Loucy (cell line): ENCODE measurements at regions not wholly inside any gene's neighbourhood (a gene's known extent, or its start where the extent isn't known, plus 50 kb on each side); places are given as distances from the start of the nearest gene placed in this dataset.

Source experiments
- H2AFZ ChIP-seq: fragments of 200-600 bp; sonication (generic); 2 replicates; pipeline ENCODE4 v1.6.0; 2016; ENCODE audit warnings: antibody characterized with exemption, mild to moderate bottlenecking, low read length, moderate library complexity
- H3F3A ChIP-seq: fragments of 200-600 bp; 2 replicates; pipeline ENCODE4 v1.6.0; 2016; ENCODE audit warnings: antibody characterized with exemption, low read depth, mild to moderate bottlenecking
- H3K27me3 ChIP-seq: fragments of 200-600 bp; sonication (generic); 2 replicates; pipeline ENCODE4 v1.6.1; 2014; ENCODE audit warnings: low read length, mild to moderate bottlenecking; ENCODE audit not compliant: insufficient read depth, poor library complexity, severe bottlenecking
- H3K36me3 ChIP-seq: fragments of 200-600 bp; sonication (generic); 2 replicates; pipeline ENCODE4 v1.6.1; 2016; ENCODE audit warnings: low read length; ENCODE audit not compliant: insufficient read depth
- H3K4me1 ChIP-seq: fragments of 200-600 bp; sonication (generic); 2 replicates; pipeline ENCODE4 v1.5.1; 2014; ENCODE audit warnings: low read length, mild to moderate bottlenecking; ENCODE audit not compliant: insufficient read depth, poor library complexity, severe bottlenecking
- H3K4me2 ChIP-seq: fragments of 200-600 bp; sonication (generic); 2 replicates; pipeline ENCODE4 v1.6.0; 2014; ENCODE audit warnings: antibody characterized with exemption, low read length, low read depth, mild to moderate bottlenecking; ENCODE audit not compliant: poor library complexity, severe bottlenecking
- H3K4me3 ChIP-seq: fragments of 200-600 bp; sonication (generic); 2 replicates; pipeline ENCODE4 v1.5.1; 2014; ENCODE audit warnings: low read length, mild to moderate bottlenecking, mixed read lengths; ENCODE audit not compliant: poor library complexity, severe bottlenecking
- H3K79me2 ChIP-seq: fragments of 200-600 bp; sonication (generic); 2 replicates; pipeline ENCODE4 v1.6.1; 2014; ENCODE audit warnings: low read length; ENCODE audit not compliant: insufficient read depth
- H3K9ac ChIP-seq: fragments of 200-600 bp; sonication (generic); 2 replicates; pipeline ENCODE4 v1.6.0; 2014; ENCODE audit warnings: mild to moderate bottlenecking, low read depth, low read length, moderate library complexity; ENCODE audit not compliant: poor library complexity, severe bottlenecking
- H3K9me2 ChIP-seq: fragments of 200-600 bp; sonication (generic); replicated peaks from 2 replicates; pipeline ENCODE4 v1.6.1; 2016; ENCODE audit warnings: low read depth, low read length, mixed read lengths
- H3K9me3 ChIP-seq: fragments of 200-600 bp; sonication (generic); 2 replicates; pipeline ENCODE4 v1.6.1; 2014; ENCODE audit warnings: mild to moderate bottlenecking, antibody characterized with exemption, low read length, low read depth; ENCODE audit not compliant: insufficient read depth
- H4K20me1 ChIP-seq: fragments of 200-600 bp; sonication (generic); 2 replicates; pipeline ENCODE4 v1.6.0; 2014; ENCODE audit warnings: antibody characterized with exemption, low read length, mild to moderate bottlenecking; ENCODE audit not compliant: insufficient read depth, poor library complexity, severe bottlenecking
- EZH2phosphoT487 ChIP-seq: fragments of 200-600 bp; IDR thresholded peaks from 2 replicates; pipeline ENCODE4 v1.6.1; 2018; ENCODE audit warnings: antibody characterized with exemption, mild to moderate bottlenecking, moderate library complexity, borderline replicate concordance
- TF ChIP-seq, protein P1 (sequence below): fragments of 200-600 bp; sonication (generic); conservative IDR thresholded peaks from 2 replicates; pipeline ENCODE4 v1.5.1; 2014; ENCODE audit warnings: mild to moderate bottlenecking, antibody characterized with exemption, low read length

DNA sequence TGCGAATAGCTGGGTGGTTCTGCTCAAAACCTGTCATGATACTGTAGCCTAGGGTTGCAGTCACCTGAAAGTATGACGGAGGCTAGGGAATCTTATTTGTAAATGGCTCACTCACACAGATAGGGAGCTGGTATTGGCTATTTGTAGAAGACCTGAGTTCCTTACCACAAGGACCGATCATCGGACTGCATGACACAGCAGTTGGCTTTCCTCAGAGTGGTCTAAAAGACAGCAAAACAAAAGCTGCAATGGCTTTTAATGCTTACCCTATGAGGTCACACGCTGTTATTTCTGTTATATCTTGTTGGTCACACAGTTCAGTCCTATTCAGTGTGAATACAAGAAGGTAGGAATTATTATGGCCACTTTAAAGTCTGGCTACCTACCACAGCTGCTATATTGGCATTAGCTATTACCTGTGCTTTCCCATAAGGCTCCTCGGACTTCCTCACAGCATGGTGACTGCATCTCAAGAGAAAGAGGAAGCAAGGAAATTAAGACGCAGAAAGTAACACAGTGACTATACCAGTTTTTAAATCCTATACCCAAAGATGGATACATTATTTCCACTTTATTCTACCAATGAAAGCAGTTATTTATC is 68.4 kb upstream of the LRRC7 start:
- H3K4me1 ChIP-seq: no peaks in the 10 kb centered on the region
- H3K36me3 ChIP-seq: no peaks in the 10 kb centered on the region
- no peaks in the 10 kb centered on the region; the same call in 1 of the 2 replicates for H3K9me2 ChIP-seq
- no peak overlapping the region for H2AFZ ChIP-seq
- no peak overlapping the region for H3K4me3 ChIP-seq
- H3F3A ChIP-seq: no peaks in the 10 kb centered on the region
- H3K27me3 ChIP-seq: no peaks in the 10 kb centered on the region
- TF ChIP-seq, protein P1, sequence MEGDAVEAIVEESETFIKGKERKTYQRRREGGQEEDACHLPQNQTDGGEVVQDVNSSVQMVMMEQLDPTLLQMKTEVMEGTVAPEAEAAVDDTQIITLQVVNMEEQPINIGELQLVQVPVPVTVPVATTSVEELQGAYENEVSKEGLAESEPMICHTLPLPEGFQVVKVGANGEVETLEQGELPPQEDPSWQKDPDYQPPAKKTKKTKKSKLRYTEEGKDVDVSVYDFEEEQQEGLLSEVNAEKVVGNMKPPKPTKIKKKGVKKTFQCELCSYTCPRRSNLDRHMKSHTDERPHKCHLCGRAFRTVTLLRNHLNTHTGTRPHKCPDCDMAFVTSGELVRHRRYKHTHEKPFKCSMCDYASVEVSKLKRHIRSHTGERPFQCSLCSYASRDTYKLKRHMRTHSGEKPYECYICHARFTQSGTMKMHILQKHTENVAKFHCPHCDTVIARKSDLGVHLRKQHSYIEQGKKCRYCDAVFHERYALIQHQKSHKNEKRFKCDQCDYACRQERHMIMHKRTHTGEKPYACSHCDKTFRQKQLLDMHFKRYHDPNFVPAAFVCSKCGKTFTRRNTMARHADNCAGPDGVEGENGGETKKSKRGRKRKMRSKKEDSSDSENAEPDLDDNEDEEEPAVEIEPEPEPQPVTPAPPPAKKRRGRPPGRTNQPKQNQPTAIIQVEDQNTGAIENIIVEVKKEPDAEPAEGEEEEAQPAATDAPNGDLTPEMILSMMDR: no peak
- TF ChIP-seq EZH2phosphoT487: no peak
- no peaks in the 10 kb centered on the region for H3K79me2 ChIP-seq
- H3K4me2 ChIP-seq: no peak overlapping the region
- no peaks in the 10 kb centered on the region for H4K20me1 ChIP-seq
- no peaks in the 10 kb centered on the region for H3K9me3 ChIP-seq
- no peak overlapping the region for H3K9ac ChIP-seq

DNA sequence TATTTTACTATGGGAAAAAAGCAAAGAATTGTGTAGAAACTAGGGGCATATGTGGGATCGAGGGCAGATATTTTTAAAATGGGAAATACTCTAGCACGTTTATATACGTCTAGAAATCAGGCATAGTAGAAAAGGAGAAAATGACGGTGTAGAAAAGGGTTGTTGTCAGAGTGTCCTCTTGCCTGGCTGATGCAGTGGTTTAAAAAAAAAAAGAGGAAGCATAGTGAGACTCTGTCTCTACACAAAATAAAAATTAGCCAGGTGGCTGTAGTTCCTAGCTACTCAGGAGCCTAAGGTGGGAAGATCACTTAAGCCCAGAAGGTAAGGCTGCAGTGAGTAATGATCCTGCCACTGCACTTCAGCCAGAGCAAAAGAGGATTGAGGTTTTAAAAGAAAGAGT is 64.7 kb upstream of the LRRC7 start:
- Histone ChIP-seq H3K79me2 (no peaks in the 10 kb centered on the region), H3K9ac (no peak overlapping the region), H2AFZ (no peak overlapping the region), H3K36me3 (no peaks in the 10 kb centered on the region), H3F3A (no peaks in the 10 kb centered on the region), H3K4me1 (no peaks in the 10 kb centered on the region), H3K27me3 (no peaks in the 10 kb centered on the region), H3K4me3 (no peak overlapping the region), H3K9me3 (no peaks in the 10 kb centered on the region), H3K9me2 (no peaks in the 10 kb centered on the region), H4K20me1 (no peaks in the 10 kb centered on the region), H3K4me2 (peak overlapping the region; percentile 15)
- no peak for TF ChIP-seq EZH2phosphoT487
- TF ChIP-seq, protein P1: no peak

DNA sequence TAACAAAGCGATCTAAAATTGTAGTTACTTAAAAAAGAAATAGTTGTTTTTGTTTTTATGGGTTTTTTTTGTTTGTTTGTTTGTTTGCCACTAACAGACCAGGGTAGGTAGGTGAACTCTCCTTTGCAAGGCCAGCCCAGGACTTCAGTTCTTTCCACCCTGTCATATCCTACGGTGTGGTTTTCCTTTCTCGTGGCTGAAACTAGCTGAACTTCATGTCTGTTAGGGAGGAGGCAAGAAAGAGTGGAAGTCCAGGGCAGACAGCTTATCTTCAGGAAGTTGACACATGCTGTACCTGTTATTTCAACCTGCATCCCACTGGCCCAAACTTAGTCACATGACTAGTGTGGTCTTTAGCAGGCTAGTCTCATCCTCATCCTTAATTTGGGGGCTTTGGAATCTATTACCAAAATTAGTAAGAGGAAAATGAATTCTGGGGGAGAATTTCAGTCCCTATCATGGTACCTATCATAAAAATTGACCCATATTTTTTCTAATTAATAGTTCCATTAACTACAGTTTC is 62.9 kb upstream of the LRRC7 start:
- Histone ChIP-seq H3F3A (no peaks in the 10 kb centered on the region), H3K36me3 (no peaks in the 10 kb centered on the region), H3K79me2 (no peaks in the 10 kb centered on the region), H3K27me3 (no peaks in the 10 kb centered on the region), H3K4me2 (no peak overlapping the region), H4K20me1 (no peaks in the 10 kb centered on the region), H3K4me3 (no peak overlapping the region), H3K9me3 (no peaks in the 10 kb centered on the region), H3K4me1 (no peaks in the 10 kb centered on the region), H3K9ac (no peak overlapping the region), H3K9me2 (no peaks in the 10 kb centered on the region), H2AFZ (no peak overlapping the region)
- no peak for TF ChIP-seq EZH2phosphoT487
- TF ChIP-seq, protein P1: no peak
